ENCODE measurements at regions not wholly inside any gene's neighbourhood (a gene's known extent, or its start where the extent isn't known, plus 50 kb on each side); places are given as distances from the start of the nearest gene placed in this dataset.

DNA sequence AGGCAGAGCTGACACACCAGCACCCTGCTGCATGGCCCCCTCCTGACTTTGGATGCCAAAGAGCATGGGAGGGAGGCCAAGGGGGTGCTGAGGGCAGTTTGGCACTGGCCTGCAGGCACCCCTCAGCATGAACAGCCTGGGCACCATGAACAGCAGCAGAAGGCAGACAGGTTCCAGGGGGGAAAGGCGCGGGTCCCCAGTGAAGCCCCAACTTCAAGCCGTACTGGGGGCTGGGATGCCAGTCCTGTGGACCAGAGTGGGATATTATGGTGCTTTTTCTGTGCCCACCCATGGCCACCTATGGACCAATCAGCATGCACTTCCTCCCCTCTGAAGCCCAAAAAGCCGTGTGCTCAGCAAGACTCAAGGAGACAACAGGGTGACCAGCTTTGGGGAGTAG lies 389.9 kb downstream of the TEX13C start:
- Histone ChIP-seq H3K9ac (ENCODE audit: extremely low read depth, low read length, poor library complexity, severe bottlenecking) (no peak overlapping the region), H3K27me3 (ENCODE audit: control insufficient read depth, insufficient read depth, low read length, poor library complexity, severe bottlenecking) (no peaks in the 10 kb centered on the region), H3K4me1 (ENCODE audit: control insufficient read depth, insufficient read depth, low read length) (no peaks in the 10 kb centered on the region), H3K36me3 (ENCODE audit: control insufficient read depth, insufficient read depth, low read length) (no peaks in the 10 kb centered on the region), H3K27ac (ENCODE audit: low read depth, low read length) (no peak overlapping the region), H3K9me3 (ENCODE audit: control insufficient read depth, low read length) (no peaks in the 10 kb centered on the region), H3K4me3 (ENCODE audit: low read length) (no peak overlapping the region)
- H3K27me3 Mint-ChIP-seq (ENCODE audit: insufficient read depth), result no peaks in the 10 kb centered on the region
- no peak for TF ChIP-seq CTCF (conservative IDR thresholded peaks at IDR 0.05)
- no peaks in the 10 kb centered on the region for H3K4me1 Mint-ChIP-seq
- no peak for DNase-seq
- no peak overlapping the region for H3K27ac Mint-ChIP-seq
- H3K4me3 Mint-ChIP-seq, result no peak overlapping the region
- no peaks in the 10 kb centered on the region for H3K9me3 Mint-ChIP-seq
- no peaks in the 10 kb centered on the region for H3K36me3 Mint-ChIP-seq (ENCODE audit: low read depth)
- 87% methylated on average over 3 of the region's 4 CpGs; no CpG with 5 or more reads in 1 of the 2 experiments for WGBS, 2 experiments (ENCODE audit: insufficient coverage in 1 of 2, insufficient read length in 1 of 2)

GRCh38 chrX:125710403-125711062 lies 390.9 kb downstream of the TEX13C start:
- Mint-ChIP-seq H3K27me3 (ENCODE audit: insufficient read depth) (no peaks in the 10 kb centered on the region), H3K9me3 (no peaks in the 10 kb centered on the region), H3K4me1 (no peaks in the 10 kb centered on the region), H3K4me3 (no peak overlapping the region), H3K36me3 (ENCODE audit: low read depth) (no peaks in the 10 kb centered on the region), H3K27ac (no peak overlapping the region)
- H3K27me3 ChIP-seq (ENCODE audit: control insufficient read depth, insufficient read depth, low read length, poor library complexity, severe bottlenecking), result no peaks in the 10 kb centered on the region
- no peak for TF ChIP-seq CTCF (conservative IDR thresholded peaks at IDR 0.05)
- no peak overlapping the region for H3K27ac ChIP-seq (ENCODE audit: low read depth, low read length)
- DNase-seq, result no peak
- no peak overlapping the region for H3K4me3 ChIP-seq (ENCODE audit: low read length)
- H3K9me3 ChIP-seq (ENCODE audit: control insufficient read depth, low read length), result no peaks in the 10 kb centered on the region
- H3K9ac ChIP-seq (ENCODE audit: extremely low read depth, low read length, poor library complexity, severe bottlenecking), result no peak overlapping the region
- H3K4me1 ChIP-seq (ENCODE audit: control insufficient read depth, insufficient read depth, low read length), result no peaks in the 10 kb centered on the region
- WGBS, 2 experiments (ENCODE audit: insufficient coverage in 1 of 2, insufficient read length in 1 of 2), result 93 to 97% methylated on average over 5 to 8 of the region's 8 CpGs
- H3K36me3 ChIP-seq (ENCODE audit: control insufficient read depth, insufficient read depth, low read length), result no peaks in the 10 kb centered on the region

DNA sequence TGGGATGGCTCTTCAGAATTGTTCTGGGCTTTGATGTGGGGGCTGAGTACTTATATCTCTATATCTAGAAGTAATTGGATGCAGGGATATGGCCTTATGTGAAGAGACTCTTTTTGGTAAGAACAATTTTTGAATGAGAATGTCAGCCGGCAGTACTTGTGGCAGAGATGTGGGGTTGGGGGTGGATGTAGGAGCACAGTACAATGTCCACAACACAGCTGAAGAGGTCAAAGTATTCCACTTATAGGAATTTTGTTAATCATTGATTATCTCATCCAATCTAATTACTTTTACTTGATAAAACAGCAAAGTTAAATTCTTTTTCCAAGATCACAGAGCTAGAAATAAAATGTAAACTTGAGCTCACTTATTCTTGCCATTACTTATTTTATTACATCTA lies 391.4 kb downstream of the TEX13C start:
- H3K4me3 Mint-ChIP-seq, result no peak overlapping the region
- WGBS, 2 experiments (ENCODE audit: insufficient coverage in 1 of 2, insufficient read length in 1 of 2), result 100% methylated on average over 1 of the region's 1 CpG; no CpG with 5 or more reads in 1 of the 2 experiments
- no peak overlapping the region for H3K9ac ChIP-seq (ENCODE audit: extremely low read depth, low read length, poor library complexity, severe bottlenecking)
- no peaks in the 10 kb centered on the region for H3K27me3 ChIP-seq (ENCODE audit: control insufficient read depth, insufficient read depth, low read length, poor library complexity, severe bottlenecking)
- H3K27ac ChIP-seq (ENCODE audit: low read depth, low read length), result no peak overlapping the region
- TF ChIP-seq CTCF (conservative IDR thresholded peaks at IDR 0.05), result no peak
- no peaks in the 10 kb centered on the region for H3K27me3 Mint-ChIP-seq (ENCODE audit: insufficient read depth)
- H3K36me3 Mint-ChIP-seq (ENCODE audit: low read depth), result no peaks in the 10 kb centered on the region
- H3K4me3 ChIP-seq (ENCODE audit: low read length), result no peak overlapping the region
- no peak overlapping the region for H3K27ac Mint-ChIP-seq
- H3K4me1 Mint-ChIP-seq, result no peaks in the 10 kb centered on the region
- H3K9me3 Mint-ChIP-seq, result peaks cover 5% of the 10 kb centered on the region
- no peak for DNase-seq
- H3K36me3 ChIP-seq (ENCODE audit: control insufficient read depth, insufficient read depth, low read length), result no peaks in the 10 kb centered on the region
- H3K4me1 ChIP-seq (ENCODE audit: control insufficient read depth, insufficient read depth, low read length), result no peaks in the 10 kb centered on the region
- H3K9me3 ChIP-seq (ENCODE audit: control insufficient read depth, low read length), result no peaks in the 10 kb centered on the region

All from endodermal cell (in vitro differentiated cells).